ENCODE measurements at regions not wholly inside any gene's neighbourhood (a gene's known extent, or its start where the extent isn't known, plus 50 kb on each side); places are given as distances from the start of the nearest gene placed in this dataset.

DNA sequence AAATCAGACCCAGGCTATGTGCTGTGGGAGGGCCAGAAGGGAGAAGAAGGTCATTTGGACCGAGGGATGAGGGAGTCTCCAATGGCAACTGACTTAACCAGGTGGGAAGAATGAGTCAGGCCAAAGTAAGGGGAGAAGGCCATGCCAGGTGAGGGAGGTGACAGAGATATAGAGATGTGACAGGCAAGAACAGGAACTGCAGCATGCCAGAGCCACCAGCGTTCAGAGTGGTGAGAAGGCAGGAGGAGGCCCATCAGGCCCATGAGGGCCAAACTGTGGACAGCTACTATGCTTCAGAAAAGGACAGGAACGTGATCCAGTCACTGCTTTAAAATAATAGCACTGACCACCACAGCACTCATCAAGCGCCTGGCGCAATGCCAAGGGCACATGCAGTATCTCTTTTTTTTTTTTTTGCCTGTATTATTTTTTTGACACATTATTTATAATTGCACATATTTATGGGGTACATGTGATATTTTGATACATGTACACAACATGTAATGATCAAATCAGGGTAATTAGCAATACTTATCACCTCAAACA, 154.3 kb upstream of the IGF1R start:
- no peaks in the 10 kb centered on the region for H3K9me3 ChIP-seq (ENCODE audit: low read depth, low read length)
- DNase-seq (ENCODE audit: low read depth, low spot score) = no peak
- no peaks in the 10 kb centered on the region for H3K36me3 ChIP-seq (ENCODE audit: insufficient read depth, low read length)
- no peak for TF ChIP-seq EZH2 (IDR thresholded peaks at IDR 0.05)
- H3K4me3 ChIP-seq = no peak overlapping the region
- no peak overlapping the region for H3K9ac ChIP-seq (ENCODE audit: insufficient read length)
- no peak overlapping the region for H3K27ac ChIP-seq

DNA sequence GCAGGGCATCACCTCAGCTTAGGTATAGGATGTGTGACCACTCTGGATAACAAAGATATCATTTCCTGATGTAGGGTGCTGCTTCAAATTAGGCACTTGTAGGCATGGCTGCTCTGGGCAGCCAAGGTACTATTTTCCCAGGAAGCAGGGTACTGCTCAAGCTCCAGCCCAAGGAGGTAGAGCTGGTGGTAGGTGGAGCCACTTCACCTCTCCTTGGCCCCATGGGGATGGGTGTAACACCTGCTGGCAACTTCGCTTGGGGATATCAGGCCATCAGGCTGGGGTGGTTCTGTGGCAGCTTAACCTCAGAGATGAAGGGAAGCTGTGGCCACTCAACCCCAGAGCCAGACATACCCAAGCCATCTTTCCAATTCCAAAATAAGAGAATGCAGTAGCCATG, 147.1 kb upstream of the IGF1R start:
- no peaks in the 10 kb centered on the region for H3K36me3 ChIP-seq (ENCODE audit: insufficient read depth, low read length)
- H3K27ac ChIP-seq = no peak overlapping the region
- no peaks in the 10 kb centered on the region for H3K9me3 ChIP-seq (ENCODE audit: low read depth, low read length)
- H3K9ac ChIP-seq (ENCODE audit: insufficient read length) = no peak overlapping the region
- DNase-seq (ENCODE audit: low read depth, low spot score) = no peak
- H3K4me3 ChIP-seq = no peak overlapping the region
- TF ChIP-seq FOXP2 (optimal IDR thresholded peaks at IDR 0.05; ENCODE audit: control extremely low read depth, extremely low read length, insufficient read depth) = no peak
- TF ChIP-seq EZH2 (IDR thresholded peaks at IDR 0.05) = no peak
- TF ChIP-seq POLR2AphosphoS5 (IDR thresholded peaks at IDR 0.05; ENCODE audit: borderline replicate concordance, low read depth, low read length) = no peak

DNA sequence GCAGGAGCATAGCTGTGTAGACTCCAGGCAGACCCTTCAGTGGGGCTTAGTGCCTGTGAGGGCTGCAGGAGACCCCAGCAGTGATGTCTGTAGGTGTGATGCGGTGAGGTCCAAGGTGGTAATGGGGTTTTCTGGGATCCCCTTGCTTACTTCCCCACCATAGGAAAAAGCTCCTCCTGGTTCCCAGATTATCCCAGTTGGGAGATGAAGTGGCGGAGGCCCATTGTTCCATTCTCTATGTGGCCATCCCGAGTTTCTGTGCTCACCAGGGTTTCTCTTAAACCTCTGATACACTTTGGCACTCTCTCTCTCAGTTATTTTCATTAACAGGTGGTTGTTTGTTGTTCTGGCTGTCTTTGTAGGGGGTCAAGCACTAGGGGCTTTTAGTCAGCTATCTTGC, 146.7 kb upstream of the IGF1R start:
- H3K9ac ChIP-seq (ENCODE audit: insufficient read length) = no peak overlapping the region
- H3K9me3 ChIP-seq (ENCODE audit: low read depth, low read length) = no peaks in the 10 kb centered on the region
- no peak overlapping the region for H3K4me3 ChIP-seq
- H3K27ac ChIP-seq = no peak overlapping the region
- DNase-seq (ENCODE audit: low read depth, low spot score) = no peak
- TF ChIP-seq POLR2AphosphoS5 (IDR thresholded peaks at IDR 0.05; ENCODE audit: borderline replicate concordance, low read depth, low read length) (no peak), FOXP2 (optimal IDR thresholded peaks at IDR 0.05; ENCODE audit: control extremely low read depth, extremely low read length, insufficient read depth) (no peak), EZH2 (IDR thresholded peaks at IDR 0.05) (no peak)
- H3K36me3 ChIP-seq (ENCODE audit: insufficient read depth, low read length) = no peaks in the 10 kb centered on the region

DNA sequence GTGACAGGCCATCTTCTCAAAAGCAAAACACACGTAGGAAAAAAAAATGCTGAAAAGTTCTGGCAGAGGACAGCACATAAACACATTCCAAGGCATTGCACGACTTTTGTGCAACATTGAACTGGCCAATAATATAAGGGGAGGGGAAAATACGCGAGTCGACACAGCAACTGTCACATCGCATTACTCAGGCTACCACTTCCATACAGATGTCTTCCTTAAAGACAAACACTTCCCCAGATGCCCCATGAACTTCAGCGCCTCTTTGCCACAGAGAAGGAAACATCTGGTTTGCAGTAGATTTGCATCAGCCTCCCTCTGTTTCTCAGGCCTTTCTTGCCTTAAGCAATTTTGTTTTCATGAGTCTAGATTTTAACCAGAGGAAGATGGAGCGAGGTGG, 144.4 kb upstream of the IGF1R start:
- no peak overlapping the region for H3K9ac ChIP-seq (ENCODE audit: insufficient read length)
- no peaks in the 10 kb centered on the region for H3K36me3 ChIP-seq (ENCODE audit: insufficient read depth, low read length)
- H3K4me3 ChIP-seq = peak overlapping the region; percentile 52
- TF ChIP-seq EZH2 (IDR thresholded peaks at IDR 0.05) = no peak
- TF ChIP-seq FOXP2 (optimal IDR thresholded peaks at IDR 0.05; ENCODE audit: control extremely low read depth, extremely low read length, insufficient read depth) = peak; percentile 22
- H3K27ac ChIP-seq = peak overlapping the region; percentile 70; the same call in 1 of the 2 replicates
- H3K9me3 ChIP-seq (ENCODE audit: low read depth, low read length) = no peaks in the 10 kb centered on the region
- peak; percentile 39 for DNase-seq (ENCODE audit: low read depth, low spot score)

DNA sequence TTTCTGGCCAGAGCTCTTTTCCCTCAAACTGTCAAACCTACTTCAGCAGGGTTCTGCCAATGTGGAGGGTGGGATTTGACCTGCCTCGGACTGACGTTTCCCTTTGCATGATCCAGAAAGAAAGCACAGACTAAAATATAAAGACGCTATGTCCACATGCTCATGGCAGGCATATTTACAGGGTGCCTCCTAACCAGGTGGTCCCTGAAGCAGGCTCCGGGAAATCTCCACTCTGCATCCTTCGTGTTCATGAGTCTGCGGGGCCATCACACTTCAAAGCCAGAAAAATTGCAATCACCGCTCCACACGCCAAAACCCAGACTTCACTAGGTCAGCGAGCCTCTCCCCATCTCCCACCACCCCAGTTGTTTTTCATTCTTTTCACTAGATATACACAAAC, 143.3 kb upstream of the IGF1R start:
- TF ChIP-seq EZH2 (IDR thresholded peaks at IDR 0.05) (no peak), FOXP2 (optimal IDR thresholded peaks at IDR 0.05; ENCODE audit: control extremely low read depth, extremely low read length, insufficient read depth) (no peak), POLR2AphosphoS5 (IDR thresholded peaks at IDR 0.05; ENCODE audit: borderline replicate concordance, low read depth, low read length) (no peak)
- DNase-seq (ENCODE audit: low read depth, low spot score) = no peak
- no peak overlapping the region for H3K9ac ChIP-seq (ENCODE audit: insufficient read length)
- H3K36me3 ChIP-seq (ENCODE audit: insufficient read depth, low read length) = no peaks in the 10 kb centered on the region
- no peak overlapping the region for H3K4me3 ChIP-seq
- no peak overlapping the region for H3K27ac ChIP-seq
- H3K9me3 ChIP-seq (ENCODE audit: low read depth, low read length) = no peaks in the 10 kb centered on the region

DNA sequence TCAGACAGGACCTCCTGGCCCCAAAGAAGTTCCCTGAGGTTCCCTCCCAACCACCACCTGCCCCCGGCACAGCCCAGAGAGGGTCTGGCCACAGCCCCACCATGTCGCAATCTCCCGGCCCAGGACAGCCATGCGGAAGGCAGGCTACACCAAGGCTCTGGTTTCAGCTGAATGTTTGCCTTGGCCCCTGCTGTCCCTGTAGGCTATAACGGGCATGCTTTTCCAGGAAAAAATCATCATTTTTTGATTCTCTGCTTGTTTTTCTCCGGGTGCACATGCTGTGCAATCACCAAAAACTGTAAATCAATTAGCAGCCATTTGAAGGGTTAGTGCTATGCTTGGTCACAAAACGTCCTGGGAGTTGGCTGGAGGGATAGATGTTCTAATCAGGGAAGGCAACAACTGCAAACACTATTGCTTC, 142.7 kb upstream of the IGF1R start:
- DNase-seq (ENCODE audit: low read depth, low spot score) = no peak
- Histone ChIP-seq H3K9ac (ENCODE audit: insufficient read length) (no peak overlapping the region), H3K36me3 (ENCODE audit: insufficient read depth, low read length) (no peaks in the 10 kb centered on the region), H3K27ac (no peak overlapping the region), H3K4me3 (no peak overlapping the region), H3K9me3 (ENCODE audit: low read depth, low read length) (no peaks in the 10 kb centered on the region)
- no peak for TF ChIP-seq POLR2AphosphoS5 (IDR thresholded peaks at IDR 0.05; ENCODE audit: borderline replicate concordance, low read depth, low read length)

DNA sequence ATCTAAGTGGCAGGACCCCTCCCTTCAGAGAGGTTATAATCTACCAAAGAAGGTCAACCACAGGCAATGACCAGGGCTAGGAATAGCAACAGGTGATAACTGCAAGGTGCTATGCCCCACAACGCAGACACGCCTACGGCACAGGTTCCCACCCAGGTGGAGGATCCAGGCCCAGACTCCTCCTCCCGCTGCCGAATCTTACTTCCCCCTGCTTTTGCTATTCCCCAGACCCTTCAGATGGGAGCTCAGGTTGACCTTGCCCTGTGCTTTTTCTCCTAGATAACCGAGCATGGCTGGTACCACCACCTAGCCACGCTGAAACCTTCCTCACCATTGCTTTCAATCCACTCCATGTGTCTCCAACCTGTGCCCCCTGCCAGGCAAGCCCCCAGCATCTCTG, 142.2 kb upstream of the IGF1R start:
- H3K36me3 ChIP-seq (ENCODE audit: insufficient read depth, low read length) = no peaks in the 10 kb centered on the region
- TF ChIP-seq EZH2 (IDR thresholded peaks at IDR 0.05) (no peak), FOXP2 (optimal IDR thresholded peaks at IDR 0.05; ENCODE audit: control extremely low read depth, extremely low read length, insufficient read depth) (no peak), POLR2AphosphoS5 (IDR thresholded peaks at IDR 0.05; ENCODE audit: borderline replicate concordance, low read depth, low read length) (no peak)
- no peak for DNase-seq (ENCODE audit: low read depth, low spot score)
- no peaks in the 10 kb centered on the region for H3K9me3 ChIP-seq (ENCODE audit: low read depth, low read length)
- H3K4me3 ChIP-seq = no peak overlapping the region
- H3K27ac ChIP-seq = no peak overlapping the region
- no peak overlapping the region for H3K9ac ChIP-seq (ENCODE audit: insufficient read length)

DNA sequence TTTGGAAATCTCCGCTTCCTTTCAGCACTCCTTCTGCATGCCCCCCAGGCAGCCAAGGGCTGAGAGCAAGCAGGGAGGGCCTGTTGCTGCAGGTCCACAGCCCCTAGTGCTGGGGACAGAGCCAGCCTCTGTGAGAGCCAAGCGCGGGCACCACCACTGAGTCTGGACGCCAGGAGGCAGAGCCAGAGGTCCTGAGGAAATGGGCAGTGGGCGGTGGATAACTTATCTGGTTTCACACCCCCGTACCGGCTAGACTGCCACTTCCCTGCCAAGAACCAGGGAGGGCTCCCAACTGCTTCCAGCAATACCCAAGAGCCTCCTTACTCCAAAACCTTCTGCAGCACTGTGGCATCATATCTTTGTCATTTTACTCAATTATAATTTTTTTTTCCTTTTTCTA, 141.6 kb upstream of the IGF1R start:
- no peak for TF ChIP-seq EZH2 (IDR thresholded peaks at IDR 0.05)
- no peak for TF ChIP-seq POLR2AphosphoS5 (IDR thresholded peaks at IDR 0.05; ENCODE audit: borderline replicate concordance, low read depth, low read length)
- no peak for TF ChIP-seq FOXP2 (optimal IDR thresholded peaks at IDR 0.05; ENCODE audit: control extremely low read depth, extremely low read length, insufficient read depth)
- H3K36me3 ChIP-seq (ENCODE audit: insufficient read depth, low read length) = no peaks in the 10 kb centered on the region
- DNase-seq (ENCODE audit: low read depth, low spot score) = no peak
- no peak overlapping the region for H3K4me3 ChIP-seq
- H3K9ac ChIP-seq (ENCODE audit: insufficient read length) = no peak overlapping the region
- H3K27ac ChIP-seq = no peak overlapping the region
- H3K9me3 ChIP-seq (ENCODE audit: low read depth, low read length) = no peaks in the 10 kb centered on the region

DNA sequence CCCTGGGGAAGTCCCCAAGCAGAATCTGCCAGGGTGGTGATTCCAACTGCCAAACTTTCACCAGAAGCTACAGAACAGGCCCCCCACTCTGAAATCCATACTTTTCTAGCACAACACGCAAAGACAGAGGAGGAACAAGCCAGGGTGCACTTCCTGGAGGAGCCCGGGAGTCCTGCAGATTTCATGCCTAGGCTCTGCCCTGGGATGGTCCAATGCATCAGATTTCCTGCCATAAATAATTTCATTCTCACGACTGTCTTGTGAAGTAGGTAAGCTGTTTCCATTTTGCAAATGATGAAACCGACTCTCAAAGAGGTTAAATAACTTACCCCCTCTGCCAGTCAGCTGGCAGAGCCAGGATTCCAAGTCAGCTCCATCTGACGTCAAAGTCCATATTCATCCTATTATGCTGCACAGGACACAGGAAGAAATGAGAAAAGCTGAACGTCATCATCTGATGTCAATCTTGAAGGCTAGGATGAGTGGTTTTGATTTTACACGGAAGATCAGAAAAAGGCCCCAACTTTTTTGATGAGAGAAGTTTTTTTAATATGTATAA, 134.8 kb upstream of the IGF1R start:
- Histone ChIP-seq H3K4me3 (no peak overlapping the region), H3K36me3 (ENCODE audit: insufficient read depth, low read length) (no peaks in the 10 kb centered on the region), H3K9ac (ENCODE audit: insufficient read length) (no peak overlapping the region), H3K27ac (no peak overlapping the region), H3K9me3 (ENCODE audit: low read depth, low read length) (no peaks in the 10 kb centered on the region)
- TF ChIP-seq POLR2AphosphoS5 (IDR thresholded peaks at IDR 0.05; ENCODE audit: borderline replicate concordance, low read depth, low read length) (no peak), EZH2 (IDR thresholded peaks at IDR 0.05) (no peak), FOXP2 (optimal IDR thresholded peaks at IDR 0.05; ENCODE audit: control extremely low read depth, extremely low read length, insufficient read depth) (no peak)
- DNase-seq (ENCODE audit: low read depth, low spot score) = no peak
